Peyer's patch (tissue), 4 donors: ENCODE measurements at regions not wholly inside any gene's neighbourhood (a gene's known extent, or its start where the extent isn't known, plus 50 kb on each side); places are given as distances from the start of the nearest gene placed in this dataset.

Source experiments
- DNase-seq, 3 donors: peaks; one replicate each; pipeline ENCODE4 v3.0.0-alpha.2; 2017 to 2019
- H3K27ac ChIP-seq, 4 donors: fragments of 200-600 bp; sonication (generic); one replicate each; pipeline ENCODE4 v1.5.1; 2016 to 2019
- H3K27me3 ChIP-seq, 2 donors: fragments of 200-600 bp; sonication (generic); one replicate each; pipeline ENCODE4 v1.5.1; 2019
- H3K36me3 ChIP-seq, 3 donors: fragments of 200-600 bp; sonication (generic); one replicate each; pipeline ENCODE4 v1.5.1; 2016 to 2019
- H3K4me1 ChIP-seq, 4 donors: fragments of 200-600 bp; sonication (generic); one replicate each; pipeline ENCODE4 v1.5.1; 2016 to 2019
- H3K4me3 ChIP-seq, 4 donors: fragments of 200-600 bp; sonication (generic); 1 replicate in 3 of 4; 2 replicates in 1 of 4; pipeline ENCODE4 v1.5.1; 2016 to 2019; ENCODE audit warnings: mild to moderate bottlenecking in 1 of 4
- H3K9me3 ChIP-seq, 4 donors: fragments of 200-600 bp; sonication (generic); one replicate each; pipeline ENCODE4 v1.5.1; 2016 to 2019; ENCODE audit warnings: mild to moderate bottlenecking in 1 of 4
- CTCF ChIP-seq, 6 experiments: fragments of 450-650 bp in 4 of 6; fragments of 200-600 bp in 2 of 6; sonication (generic) in 1 of 6; IDR thresholded peaks; one replicate each; pipeline ENCODE4 v1.5.1; 2017 to 2019; ENCODE audit warnings: antibody characterized with exemption in 6 of 6, mild to moderate bottlenecking in 3 of 6, moderate library complexity in 1 of 6
- POLR2A ChIP-seq, 2 donors: fragments of 450-650 bp; IDR thresholded peaks; one replicate each; pipeline ENCODE4 v1.5.1; 2017; ENCODE audit warnings: antibody characterized with exemption in 2 of 2, mild to moderate bottlenecking in 2 of 2, moderate library complexity in 2 of 2

GRCh38 chr2:221818616-221819320 lies 246.7 kb upstream of the EPHA4 start:
- H3K9me3 ChIP-seq = no peaks in the 10 kb centered on the region
- TF ChIP-seq CTCF (IDR thresholded peaks at IDR 0.05) (no peak), POLR2A (IDR thresholded peaks at IDR 0.05) (no peak)
- H3K27me3 ChIP-seq = no peaks in the 10 kb centered on the region
- DNase-seq = no peak
- H3K4me1 ChIP-seq = no peaks in the 10 kb centered on the region
- no peak overlapping the region for H3K4me3 ChIP-seq
- no peak overlapping the region for H3K27ac ChIP-seq
- H3K36me3 ChIP-seq = no peaks in the 10 kb centered on the region

GRCh38 chr2:221817878-221818277 lies 245.8 kb upstream of the EPHA4 start:
- Histone ChIP-seq H3K4me1 (no peaks in the 10 kb centered on the region), H3K4me3 (no peak overlapping the region), H3K27ac (no peak overlapping the region), H3K36me3 (no peaks in the 10 kb centered on the region), H3K27me3 (no peaks in the 10 kb centered on the region), H3K9me3 (no peaks in the 10 kb centered on the region)
- TF ChIP-seq POLR2A (IDR thresholded peaks at IDR 0.05) = no peak
- TF ChIP-seq CTCF (IDR thresholded peaks at IDR 0.05) = no peak
- no peak for DNase-seq

- Histone ChIP-seq H3K27me3 (no peaks in the 10 kb centered on the region), H3K36me3 (no peaks in the 10 kb centered on the region), H3K9me3 (no peaks in the 10 kb centered on the region), H3K27ac (no peak overlapping the region), H3K4me1 (no peaks in the 10 kb centered on the region), H3K4me3 (no peak overlapping the region)
- DNase-seq = no peak
- TF ChIP-seq POLR2A (IDR thresholded peaks at IDR 0.05) = no peak
Measured at GRCh38 chr2:221817052-221817451, 244.9 kb upstream of the EPHA4 start.

- no peak for DNase-seq
- no peak overlapping the region for H3K4me3 ChIP-seq
- no peaks in the 10 kb centered on the region for H3K4me1 ChIP-seq
- no peaks in the 10 kb centered on the region for H3K9me3 ChIP-seq
- TF ChIP-seq CTCF (IDR thresholded peaks at IDR 0.05) (no peak), POLR2A (IDR thresholded peaks at IDR 0.05) (no peak)
- H3K36me3 ChIP-seq = no peaks in the 10 kb centered on the region
- H3K27ac ChIP-seq = no peak overlapping the region
- H3K27me3 ChIP-seq = no peaks in the 10 kb centered on the region
Measured at GRCh38 chr2:221816566-221816965, 244.5 kb upstream of the EPHA4 start.

GRCh38 chr2:221810650-221811049 lies 238.5 kb upstream of the EPHA4 start:
- no peaks in the 10 kb centered on the region for H3K36me3 ChIP-seq
- H3K27ac ChIP-seq = no peak overlapping the region
- H3K4me3 ChIP-seq = no peak overlapping the region
- no peaks in the 10 kb centered on the region for H3K9me3 ChIP-seq
- no peak for DNase-seq
- H3K4me1 ChIP-seq = no peaks in the 10 kb centered on the region
- TF ChIP-seq POLR2A (IDR thresholded peaks at IDR 0.05) = no peak
- no peak for TF ChIP-seq CTCF (IDR thresholded peaks at IDR 0.05)
- H3K27me3 ChIP-seq = no peaks in the 10 kb centered on the region

GRCh38 chr2:221810245-221810644 lies 238.1 kb upstream of the EPHA4 start:
- no peak for TF ChIP-seq POLR2A (IDR thresholded peaks at IDR 0.05)
- TF ChIP-seq CTCF (IDR thresholded peaks at IDR 0.05) = no peak
- Histone ChIP-seq H3K27me3 (no peaks in the 10 kb centered on the region), H3K4me3 (no peak overlapping the region), H3K36me3 (no peaks in the 10 kb centered on the region), H3K27ac (no peak overlapping the region), H3K9me3 (no peaks in the 10 kb centered on the region), H3K4me1 (no peaks in the 10 kb centered on the region)
- no peak for DNase-seq
